ENCODE measurements at regions not wholly inside any gene's neighbourhood (a gene's known extent, or its start where the extent isn't known, plus 50 kb on each side); places are given as distances from the start of the nearest gene placed in this dataset.

DNA sequence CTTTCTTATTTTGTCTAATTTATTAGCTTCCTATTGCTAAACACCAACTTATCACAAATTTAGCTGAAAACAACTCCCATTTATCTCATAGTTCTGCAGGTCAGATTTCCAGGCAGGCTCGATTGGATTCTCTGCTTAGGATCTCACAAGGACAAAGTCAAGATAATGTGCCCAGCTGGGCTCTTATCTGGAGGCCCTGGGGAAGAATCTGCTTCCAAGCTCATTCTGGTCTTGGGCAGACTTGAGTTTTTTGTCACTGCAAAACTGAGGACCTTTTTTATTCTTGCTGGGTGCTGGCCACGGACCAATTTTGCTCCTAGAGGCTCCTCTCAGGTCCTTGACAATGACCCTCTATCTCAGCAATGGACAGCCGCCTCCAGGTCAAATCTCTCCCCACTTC lies 215.5 kb downstream of the TRIB2 start:
- Histone ChIP-seq H2BK5ac (ENCODE audit: insufficient read length, low read length) (no peak overlapping the region), H2BK15ac (ENCODE audit: low read depth, low read length) (no peak overlapping the region), H4K91ac (ENCODE audit: insufficient read length, low read depth, low read length) (no peak overlapping the region), H2BK20ac (ENCODE audit: low read depth, low read length, poor library complexity, severe bottlenecking) (no peak overlapping the region), H3K27ac (ENCODE audit: insufficient read length, low read depth, low read length) (no peak overlapping the region), H3K4ac (ENCODE audit: low read depth, low read length) (no peak overlapping the region), H3K4me2 (ENCODE audit: insufficient read depth, insufficient read length, low read length) (no peak overlapping the region), H3K79me1 (ENCODE audit: insufficient read depth, low read depth, low read length, poor library complexity, severe bottlenecking) (no peaks in the 10 kb centered on the region), H3K27me3 (ENCODE audit: insufficient read depth, low read length) (no peaks in the 10 kb centered on the region), H3K9me3 (ENCODE audit: control insufficient read depth, low read depth, low read length) (no peaks in the 10 kb centered on the region), H4K20me1 (ENCODE audit: control insufficient read depth, insufficient read depth, insufficient read length) (no peaks in the 10 kb centered on the region), H2BK120ac (ENCODE audit: low read depth, low read length, poor library complexity, severe bottlenecking) (no peak overlapping the region), H4K8ac (replicated peaks; ENCODE audit: insufficient read length, low read depth, low read length) (no peak overlapping the region), H3K56ac (ENCODE audit: insufficient read length, low read depth, low read length) (no peak overlapping the region), H4K5ac (ENCODE audit: insufficient read length, low read depth, low read length) (no peak overlapping the region), H3K79me2 (ENCODE audit: insufficient read depth, low read length) (no peaks in the 10 kb centered on the region), H3K14ac (ENCODE audit: insufficient read depth, low read length) (no peak overlapping the region), H2AFZ (ENCODE audit: low read length) (no peak overlapping the region), H3K18ac (ENCODE audit: insufficient read length, low read depth, low read length) (no peak overlapping the region), H3K9ac (ENCODE audit: extremely low read depth, insufficient read length, low read length) (no peak overlapping the region), H3T11ph (ENCODE audit: low read length) (no peak overlapping the region), H2AK5ac (ENCODE audit: insufficient read length, low read length) (no peak overlapping the region), H3K23ac (ENCODE audit: insufficient read length, low read depth, low read length) (no peak overlapping the region), H3K4me1 (ENCODE audit: insufficient read depth, low read length) (peaks cover 13% of the 10 kb centered on the region; the same call in 1 of the 2 replicates), H2BK12ac (ENCODE audit: insufficient read length, low read depth, low read length) (no peak overlapping the region), H3K23me2 (ENCODE audit: insufficient read length, low read depth, low read length, poor library complexity, severe bottlenecking) (no peaks in the 10 kb centered on the region)
- Mint-ChIP-seq H3K36me3 (ENCODE audit: insufficient read depth in 1 of 3, low read depth in 3 of 3) (no peaks in the 10 kb centered on the region; a peak in 1 of 7 replicates), H3K27ac (no peak overlapping the region), H3K9me3 (no peaks in the 10 kb centered on the region), H3K4me3 (no peak overlapping the region), H3K4me1 (peaks cover 26 to 30% of the 10 kb centered on the region in 2 experiments), H3K27me3 (ENCODE audit: low read depth) (no peaks in the 10 kb centered on the region)
- no peak for DNase-seq
- WGBS (ENCODE audit: extremely low coverage, insufficient read length, low lambda C conversion rate), result no CpG with 5 or more reads among the region's 3 CpGs
- TF ChIP-seq, protein P1, sequence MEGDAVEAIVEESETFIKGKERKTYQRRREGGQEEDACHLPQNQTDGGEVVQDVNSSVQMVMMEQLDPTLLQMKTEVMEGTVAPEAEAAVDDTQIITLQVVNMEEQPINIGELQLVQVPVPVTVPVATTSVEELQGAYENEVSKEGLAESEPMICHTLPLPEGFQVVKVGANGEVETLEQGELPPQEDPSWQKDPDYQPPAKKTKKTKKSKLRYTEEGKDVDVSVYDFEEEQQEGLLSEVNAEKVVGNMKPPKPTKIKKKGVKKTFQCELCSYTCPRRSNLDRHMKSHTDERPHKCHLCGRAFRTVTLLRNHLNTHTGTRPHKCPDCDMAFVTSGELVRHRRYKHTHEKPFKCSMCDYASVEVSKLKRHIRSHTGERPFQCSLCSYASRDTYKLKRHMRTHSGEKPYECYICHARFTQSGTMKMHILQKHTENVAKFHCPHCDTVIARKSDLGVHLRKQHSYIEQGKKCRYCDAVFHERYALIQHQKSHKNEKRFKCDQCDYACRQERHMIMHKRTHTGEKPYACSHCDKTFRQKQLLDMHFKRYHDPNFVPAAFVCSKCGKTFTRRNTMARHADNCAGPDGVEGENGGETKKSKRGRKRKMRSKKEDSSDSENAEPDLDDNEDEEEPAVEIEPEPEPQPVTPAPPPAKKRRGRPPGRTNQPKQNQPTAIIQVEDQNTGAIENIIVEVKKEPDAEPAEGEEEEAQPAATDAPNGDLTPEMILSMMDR (conservative IDR thresholded peaks at IDR 0.05), result no peak
